ENCODE measurements at regions not wholly inside any gene's neighbourhood (a gene's known extent, or its start where the extent isn't known, plus 50 kb on each side); places are given as distances from the start of the nearest gene placed in this dataset.

GRCh38 chr1:188261849-188262248 is 1433.1 kb downstream of the PLA2G4A start:
- TF ChIP-seq CTCF (IDR thresholded peaks at IDR 0.05; ENCODE audit: unreplicated experiment), result no peak
- no peak for DNase-seq (ENCODE audit: low spot score, unreplicated experiment)
- H3K4me3 Mint-ChIP-seq (ENCODE audit: low read depth), result no peak overlapping the region
- peaks cover 1% of the 10 kb centered on the region for H3K36me3 Mint-ChIP-seq (ENCODE audit: insufficient read depth)
- H3K27me3 Mint-ChIP-seq, result no peaks in the 10 kb centered on the region
- H3K9me3 Mint-ChIP-seq (ENCODE audit: low read depth), result peaks cover 27% of the 10 kb centered on the region
- H3K4me1 Mint-ChIP-seq (ENCODE audit: low read depth), result no peaks in the 10 kb centered on the region
- no peak overlapping the region for H3K27ac Mint-ChIP-seq

- no peaks in the 10 kb centered on the region for H3K36me3 Mint-ChIP-seq (ENCODE audit: insufficient read depth)
Measured at GRCh38 chr1:188269956-188270355, 1441.2 kb downstream of the PLA2G4A start.

GRCh38 chr1:188270497-188270896 is 1441.7 kb downstream of the PLA2G4A start:
- Mint-ChIP-seq H3K4me1 (ENCODE audit: low read depth) (no peaks in the 10 kb centered on the region), H3K27ac (no peak overlapping the region), H3K36me3 (ENCODE audit: insufficient read depth) (no peaks in the 10 kb centered on the region), H3K9me3 (ENCODE audit: low read depth) (peaks cover 1% of the 10 kb centered on the region), H3K27me3 (no peaks in the 10 kb centered on the region), H3K4me3 (ENCODE audit: low read depth) (no peak overlapping the region)
- no peak for TF ChIP-seq CTCF (IDR thresholded peaks at IDR 0.05; ENCODE audit: unreplicated experiment)
- no peak for DNase-seq (ENCODE audit: low spot score, unreplicated experiment)

More at GRCh38 chr1:188269956-188270355, 1441.2 kb downstream of the PLA2G4A start:
- no peak overlapping the region for H3K27ac Mint-ChIP-seq
- TF ChIP-seq CTCF (IDR thresholded peaks at IDR 0.05; ENCODE audit: unreplicated experiment), result no peak
- H3K27me3 Mint-ChIP-seq, result no peaks in the 10 kb centered on the region
- H3K4me3 Mint-ChIP-seq (ENCODE audit: low read depth), result no peak overlapping the region
- no peak for DNase-seq (ENCODE audit: low spot score, unreplicated experiment)
- peaks cover 4% of the 10 kb centered on the region for H3K9me3 Mint-ChIP-seq (ENCODE audit: low read depth)
- H3K4me1 Mint-ChIP-seq (ENCODE audit: low read depth), result no peaks in the 10 kb centered on the region

GRCh38 chr1:188277771-188278170 is 1449.0 kb downstream of the PLA2G4A start:
- no peak overlapping the region for H3K4me3 Mint-ChIP-seq (ENCODE audit: low read depth)
- no peak for DNase-seq (ENCODE audit: low spot score, unreplicated experiment)
- no peaks in the 10 kb centered on the region for H3K4me1 Mint-ChIP-seq (ENCODE audit: low read depth)
- H3K9me3 Mint-ChIP-seq (ENCODE audit: low read depth), result no peaks in the 10 kb centered on the region
- TF ChIP-seq CTCF (IDR thresholded peaks at IDR 0.05; ENCODE audit: unreplicated experiment), result no peak
- no peaks in the 10 kb centered on the region for H3K27me3 Mint-ChIP-seq
- no peaks in the 10 kb centered on the region for H3K36me3 Mint-ChIP-seq (ENCODE audit: insufficient read depth)
- no peak overlapping the region for H3K27ac Mint-ChIP-seq

GRCh38 chr1:188281921-188282320 is 1453.2 kb downstream of the PLA2G4A start:
- no peaks in the 10 kb centered on the region for H3K36me3 Mint-ChIP-seq (ENCODE audit: insufficient read depth)
- H3K4me3 Mint-ChIP-seq (ENCODE audit: low read depth), result no peak overlapping the region
- no peak for DNase-seq (ENCODE audit: low spot score, unreplicated experiment)
- H3K9me3 Mint-ChIP-seq (ENCODE audit: low read depth), result no peaks in the 10 kb centered on the region
- no peaks in the 10 kb centered on the region for H3K4me1 Mint-ChIP-seq (ENCODE audit: low read depth)
- no peak overlapping the region for H3K27ac Mint-ChIP-seq
- no peak for TF ChIP-seq CTCF (IDR thresholded peaks at IDR 0.05; ENCODE audit: unreplicated experiment)
- no peaks in the 10 kb centered on the region for H3K27me3 Mint-ChIP-seq

Data from progenitor cell of endocrine pancreas (in vitro differentiated cells).